Erythroblast (primary cell): ENCODE measurements at regions not wholly inside any gene's neighbourhood (a gene's known extent, or its start where the extent isn't known, plus 50 kb on each side); places are given as distances from the start of the nearest gene placed in this dataset.

Source experiments
- GATA1 ChIP-seq: IDR thresholded peaks from 2 replicates; pipeline ENCODE4 v1.6.1; 2011; ENCODE audit warnings: low read depth, mild to moderate bottlenecking, control low read depth, low read length, moderate library complexity
- POLR2A ChIP-seq: IDR thresholded peaks from 2 replicates; pipeline ENCODE4 v1.6.1; 2011; ENCODE audit warnings: mild to moderate bottlenecking, low read length

- no peak for TF ChIP-seq POLR2A
- no peak for TF ChIP-seq GATA1
Measured at GRCh38 chr2:134193006-134193405, 60.9 kb upstream of the MGAT5 start.
